Retina (tissue), 1 donor: ENCODE measurements at regions not wholly inside any gene's neighbourhood (a gene's known extent, or its start where the extent isn't known, plus 50 kb on each side); places are given as distances from the start of the nearest gene placed in this dataset.
A peak's percentile ranks its signal among the peaks of the same experiment; 100 is the strongest.
"Not testable (repeated sequence)": the region's sequence is repeated elsewhere in the genome, so short reads cannot be mapped to it uniquely, and the experiment has no call there.

Source experiments
- DNase-seq: peaks from one replicate; pipeline ENCODE4 v3.0.0-alpha.2; 2016

DNA sequence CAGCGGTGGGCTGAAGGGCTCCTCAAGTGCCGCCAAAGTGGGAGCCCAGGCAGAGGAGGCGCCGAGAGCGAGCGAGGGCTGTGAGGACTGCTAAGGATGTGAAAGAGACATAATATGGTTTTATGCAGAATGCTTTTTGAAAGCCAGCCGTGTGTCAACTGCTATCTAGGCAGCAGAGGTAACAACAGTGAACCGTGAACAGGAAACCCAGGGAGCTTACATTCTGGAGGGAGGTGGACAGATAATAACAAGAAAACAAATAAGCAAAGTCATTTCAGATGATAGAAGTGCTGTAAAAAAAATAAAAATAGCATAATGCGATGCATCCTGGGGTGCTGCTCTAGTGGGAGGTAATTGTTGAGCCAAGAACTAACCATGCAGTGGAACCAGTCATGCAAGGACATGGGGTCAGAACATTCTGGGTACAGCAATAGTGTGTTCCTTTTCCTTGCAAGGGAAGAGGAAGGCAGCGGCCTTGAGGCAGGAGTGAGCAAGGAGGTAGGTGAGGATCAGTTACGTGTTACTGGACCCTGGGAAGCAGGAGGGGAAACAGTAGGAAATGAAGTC, 134.4 kb upstream of the TMEM170B start:
- no peak for DNase-seq

DNA sequence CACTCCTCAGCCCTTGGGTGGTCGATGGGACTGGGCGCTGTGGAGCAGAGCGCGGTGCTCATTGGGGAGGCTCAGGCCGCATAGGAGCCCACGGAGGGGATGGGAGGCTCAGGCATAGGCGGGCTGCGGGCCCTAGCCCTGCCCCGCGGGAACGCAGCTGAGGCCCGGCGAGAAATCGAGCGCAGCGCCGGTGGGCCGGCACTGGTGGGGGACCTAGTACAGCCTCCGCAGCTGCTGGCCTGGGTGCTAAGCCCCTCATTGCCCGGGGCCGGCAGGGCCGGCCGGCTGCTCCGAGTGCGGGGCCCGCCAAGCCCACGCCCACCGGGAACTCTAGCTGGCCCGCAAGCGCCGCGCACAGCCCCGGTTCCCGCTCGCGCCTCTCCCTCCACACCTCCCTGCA, 135.0 kb upstream of the TMEM170B start:
- not testable (repeated sequence) for DNase-seq

DNA sequence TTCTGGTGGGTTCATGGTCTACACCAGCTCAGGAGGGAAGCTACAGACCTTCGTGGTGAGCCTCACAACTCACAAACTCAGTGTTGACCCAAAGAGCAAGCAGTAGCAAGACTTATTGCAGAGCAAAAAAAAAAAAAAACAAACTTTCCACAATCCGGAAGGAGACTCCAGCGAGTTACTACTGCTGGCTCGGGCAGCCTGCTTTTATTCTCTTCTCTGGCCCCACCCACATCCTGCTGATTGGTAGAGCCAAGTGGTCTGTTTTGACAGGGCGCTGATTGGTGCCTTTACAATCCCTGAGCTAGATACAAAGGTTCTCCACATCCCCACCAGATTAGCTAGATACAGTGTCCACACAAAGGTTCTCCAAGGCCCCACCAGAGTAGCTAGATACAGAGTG, 135.6 kb upstream of the TMEM170B start:
- DNase-seq: not testable (repeated sequence)

DNA sequence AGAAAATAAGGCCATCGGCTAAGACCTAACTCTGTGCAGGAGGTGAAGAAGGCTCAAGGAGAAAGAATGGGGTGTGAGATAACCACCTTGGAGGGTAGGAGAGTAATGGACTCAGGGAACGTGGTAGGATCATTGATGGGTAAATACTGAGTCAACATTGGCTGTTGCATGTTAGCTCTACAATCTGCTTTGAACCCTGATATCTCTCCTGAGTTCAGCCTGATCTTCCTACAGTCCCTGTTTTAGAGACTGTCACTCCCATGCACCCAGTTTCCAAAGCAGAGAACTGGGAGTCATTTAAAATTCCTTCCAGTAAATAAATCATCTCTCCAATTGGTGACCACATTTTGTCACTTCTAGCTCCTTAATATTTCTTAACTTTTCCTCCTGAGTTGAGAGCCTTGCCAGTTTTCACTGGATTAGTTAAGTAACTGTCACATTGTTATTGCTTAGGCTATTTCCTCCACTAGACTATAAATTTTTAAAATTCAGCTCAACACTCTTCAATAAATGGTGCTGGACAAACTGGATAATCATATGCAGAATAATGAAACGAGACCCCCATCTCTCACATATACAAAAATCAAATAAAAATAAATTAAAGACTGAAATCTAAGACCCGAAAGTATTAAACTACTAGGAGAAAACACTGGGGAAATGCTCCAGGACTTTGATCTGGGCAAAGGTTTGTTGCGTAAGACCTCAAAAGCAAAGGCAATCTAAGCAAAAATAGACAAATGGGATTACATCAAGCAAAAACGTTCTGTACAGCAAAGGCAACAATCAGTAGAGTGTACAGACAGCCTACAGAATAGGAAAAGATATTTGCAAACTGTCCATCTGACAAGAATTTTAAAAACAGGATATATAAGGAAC, 138.9 kb upstream of the TMEM170B start:
- DNase-seq: no peak

DNA sequence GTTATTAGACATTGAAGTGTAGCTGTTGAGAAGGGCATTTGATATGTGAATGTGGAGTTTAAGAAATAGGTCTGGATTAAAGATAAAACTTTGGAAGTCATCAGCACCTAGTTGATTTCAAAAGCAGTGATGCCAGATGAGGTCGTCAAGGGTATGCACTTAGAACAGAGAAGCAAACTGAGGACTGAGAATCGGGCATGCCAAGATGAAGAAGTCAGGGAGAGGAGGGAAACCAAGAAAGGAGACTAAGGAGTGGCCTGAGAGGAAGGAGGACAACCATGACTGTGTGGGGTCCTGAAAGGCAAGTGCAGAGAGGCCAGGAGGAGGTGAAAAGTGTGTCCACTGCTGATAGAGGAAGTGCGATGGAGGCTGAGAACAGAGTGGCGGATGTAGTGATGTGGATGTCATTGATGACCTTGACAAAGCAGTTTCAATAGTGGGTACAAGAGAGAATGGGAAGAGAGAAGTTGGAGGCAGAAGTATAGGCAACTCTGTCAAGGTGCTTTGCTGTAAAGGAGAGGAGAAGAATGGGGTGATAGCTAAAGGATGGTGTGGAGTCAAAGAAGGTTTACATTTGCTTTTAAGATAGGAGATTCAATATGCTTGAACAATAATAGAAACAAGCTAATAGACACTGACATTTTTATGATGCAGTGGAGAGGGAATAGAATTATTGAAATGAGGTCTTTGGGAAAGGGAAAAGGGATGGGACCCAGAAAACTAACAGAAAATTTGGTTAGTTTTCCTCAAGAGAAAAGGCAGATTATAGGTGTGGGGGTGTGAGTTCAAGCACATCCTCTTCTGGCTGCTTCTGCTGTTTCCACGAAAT, 139.7 kb upstream of the TMEM170B start:
- no peak for DNase-seq

DNA sequence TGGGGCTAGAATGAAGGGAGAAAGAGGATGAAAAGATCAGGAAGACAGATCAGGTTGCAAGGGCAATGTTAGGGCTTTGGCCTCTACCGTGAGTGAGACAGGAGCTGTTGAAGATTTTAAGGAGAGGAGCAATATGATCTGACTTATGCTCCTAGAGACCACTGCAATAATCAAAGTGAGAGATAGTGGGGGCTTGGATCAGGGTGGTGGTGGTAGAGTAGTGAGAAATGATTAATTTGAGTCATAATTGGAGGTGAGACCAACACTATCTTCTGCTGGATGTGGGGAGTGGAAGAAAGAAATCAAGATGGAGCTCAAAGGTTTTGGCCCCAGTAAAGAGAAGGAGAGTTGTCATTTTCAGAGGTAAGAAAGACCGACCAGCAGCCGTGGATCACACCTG, 140.7 kb upstream of the TMEM170B start:
- DNase-seq: no peak

DNA sequence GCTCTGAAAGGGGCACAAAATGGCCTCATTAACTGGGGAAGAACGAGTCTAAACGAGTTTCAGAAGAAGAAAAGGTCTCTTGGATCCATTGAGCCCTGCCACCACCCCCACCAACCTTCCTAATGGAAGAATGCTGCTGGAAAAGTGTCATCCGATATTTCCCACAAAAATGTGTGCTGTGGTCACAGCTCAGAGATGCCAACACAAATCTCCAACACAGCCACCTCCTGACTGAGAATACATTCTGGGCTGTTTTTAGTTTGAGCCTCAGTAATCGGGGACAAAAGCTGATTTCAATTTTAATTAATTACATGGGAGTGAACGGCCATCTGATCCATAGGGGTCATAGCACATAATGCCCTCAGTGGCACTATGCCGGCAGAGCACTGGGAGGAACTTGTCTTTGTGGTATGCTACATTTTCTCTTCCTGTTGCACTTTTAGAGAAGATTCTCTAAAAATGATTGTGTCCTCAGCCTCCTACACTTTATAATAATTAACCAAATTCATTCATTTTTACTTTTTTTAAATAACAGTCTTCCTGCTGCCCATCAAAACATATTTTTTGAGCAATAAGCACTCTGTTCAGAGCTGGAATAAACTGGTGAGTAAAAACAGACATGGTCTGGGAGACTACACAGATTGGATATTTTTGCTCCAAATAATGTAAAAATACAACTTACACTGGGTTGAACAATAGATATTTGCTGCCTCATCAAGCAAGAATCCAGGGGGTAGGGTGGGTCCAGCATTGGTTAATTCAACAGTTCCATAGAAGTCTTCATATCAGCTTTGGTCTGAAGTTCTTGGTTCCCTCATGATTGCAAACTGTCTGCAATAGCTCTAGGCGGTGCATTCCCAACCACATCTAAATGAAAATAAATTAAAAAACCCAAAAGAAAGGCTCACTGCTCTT, 143.6 kb upstream of the TMEM170B start:
- DNase-seq: peak; percentile 69

DNA sequence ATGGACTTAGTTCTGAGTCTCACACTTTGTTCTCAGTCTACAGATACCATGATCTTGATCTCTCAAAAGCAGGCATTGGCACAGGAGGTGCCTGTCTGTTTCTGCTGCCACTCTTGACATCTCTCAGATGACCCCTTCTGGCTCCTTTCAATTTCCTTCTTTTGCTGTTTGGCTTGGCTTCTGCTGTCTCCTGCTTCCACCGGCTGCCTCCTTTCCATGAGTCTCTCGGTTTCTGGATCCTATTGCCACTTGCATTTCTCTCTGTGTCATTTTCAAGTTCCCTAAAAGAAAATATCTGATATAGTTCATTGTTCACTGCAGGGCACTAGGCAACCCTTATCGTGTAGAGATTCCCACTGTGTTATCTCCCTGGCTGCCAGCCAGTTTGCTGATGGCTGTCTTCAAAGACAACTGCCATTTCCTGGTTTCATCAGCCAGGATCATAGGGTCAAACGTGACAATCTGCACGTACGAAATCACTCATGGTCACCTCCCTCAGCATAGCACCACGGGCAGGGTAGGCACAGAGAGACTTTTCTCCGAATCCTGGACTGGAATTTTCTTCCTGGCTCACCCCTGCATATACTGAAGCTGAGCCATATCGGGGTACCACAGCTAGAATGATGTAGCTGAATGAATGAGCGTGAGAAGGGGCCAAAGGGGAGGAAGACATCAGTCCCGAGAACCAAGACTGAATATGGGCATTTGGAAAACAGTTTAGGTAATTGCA, 144.6 kb upstream of the TMEM170B start:
- peak; percentile 29 for DNase-seq

DNA sequence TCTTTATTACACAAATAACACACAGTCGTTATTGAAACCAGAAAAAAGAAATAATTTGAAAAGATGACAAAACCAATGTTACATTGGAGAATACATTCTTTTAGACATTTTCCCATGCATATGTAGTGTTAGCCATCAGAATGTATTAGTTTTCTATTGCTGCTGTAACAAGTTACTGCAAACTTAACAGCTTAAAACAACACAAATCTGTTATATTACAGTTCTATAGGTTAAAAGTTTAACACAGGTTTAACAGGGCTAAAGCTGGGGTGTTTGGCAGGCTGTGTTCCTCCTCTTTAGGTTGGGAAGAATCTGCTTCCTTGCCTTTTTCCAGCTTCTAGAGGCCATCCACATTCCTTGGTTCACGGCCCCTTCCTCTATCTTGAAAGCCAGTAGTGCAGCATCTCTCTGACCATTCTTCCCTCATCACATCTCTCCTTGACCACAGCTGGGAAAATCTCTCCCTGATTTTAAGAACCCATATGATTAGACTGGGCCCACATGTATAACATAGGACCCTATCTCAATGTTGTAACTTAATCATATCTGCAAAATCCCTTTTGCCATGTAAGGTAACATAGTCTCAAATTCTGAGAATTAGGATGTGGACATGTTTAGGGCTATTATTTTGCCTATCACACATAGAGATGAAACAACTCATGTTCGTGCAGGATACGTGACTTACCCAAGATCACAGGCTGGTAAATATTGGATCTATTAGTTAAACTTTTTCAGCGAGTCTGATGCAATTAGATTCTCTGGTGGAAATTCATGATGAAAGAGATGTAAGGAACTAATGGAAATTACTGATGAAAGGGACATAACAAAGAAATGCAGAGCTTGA, 145.4 kb upstream of the TMEM170B start:
- no peak for DNase-seq

DNA sequence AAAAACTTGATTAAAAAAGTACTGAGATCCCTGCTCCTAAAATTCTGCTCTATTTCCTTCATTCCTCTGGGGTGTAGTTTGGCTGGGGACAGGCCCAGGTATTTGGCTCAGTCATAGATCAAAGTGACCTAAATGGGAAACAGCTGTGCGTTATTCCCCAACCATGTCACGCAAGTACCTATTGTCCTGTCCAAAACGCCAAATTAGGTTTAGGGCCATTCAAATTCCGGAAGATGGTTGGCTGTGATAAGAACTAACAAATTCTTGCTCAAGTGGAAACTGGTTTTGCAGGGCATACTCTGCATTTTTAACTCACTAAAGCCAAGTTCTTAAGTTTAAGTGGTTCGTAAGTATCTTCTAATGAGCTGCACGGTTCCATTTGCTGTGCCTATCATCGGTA, 147.6 kb upstream of the TMEM170B start:
- no peak for DNase-seq

DNA sequence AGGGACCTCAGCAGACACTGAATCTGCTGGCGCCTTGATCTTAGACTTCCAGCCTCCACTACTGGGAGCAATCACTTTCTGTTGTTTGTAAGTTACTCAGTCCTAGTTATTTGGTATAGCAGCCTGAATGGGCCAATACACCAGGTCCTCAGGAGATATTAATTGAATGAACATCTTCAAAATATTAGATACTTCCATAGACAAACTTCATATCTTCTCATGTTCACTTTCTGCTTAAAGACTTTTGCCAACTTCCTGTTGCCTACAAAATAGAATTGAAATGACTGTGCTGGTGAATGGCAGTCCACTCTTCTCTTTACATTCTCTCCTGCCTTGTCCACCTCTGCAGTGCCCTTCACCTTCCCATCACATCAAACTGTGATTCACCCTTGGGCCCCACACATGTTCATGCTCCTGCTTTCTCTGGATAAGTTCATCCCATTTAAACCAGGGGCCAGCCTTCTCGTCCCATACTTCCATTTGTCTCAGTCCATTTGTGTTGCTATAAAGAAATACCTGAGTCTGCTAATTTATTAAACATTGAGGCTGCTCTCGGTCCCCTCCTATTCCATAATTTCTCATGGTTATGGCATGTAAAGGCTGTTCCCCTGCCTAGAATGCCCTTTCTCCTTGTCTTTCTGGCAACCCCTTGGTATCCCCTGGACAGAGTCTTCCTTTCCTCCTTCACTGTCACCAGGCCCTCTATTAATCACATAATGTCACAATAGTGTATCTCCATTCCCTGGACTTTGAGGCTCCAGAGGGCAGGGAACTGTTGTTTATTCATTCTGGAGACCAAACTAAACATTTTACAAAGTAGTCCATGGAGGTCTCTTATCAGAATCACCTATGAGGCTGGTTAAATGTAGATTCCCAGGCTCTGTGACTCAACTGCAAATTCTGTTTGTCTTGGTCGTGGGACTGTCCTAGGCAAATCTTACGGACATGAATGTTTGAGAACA, 148.3 kb upstream of the TMEM170B start:
- DNase-seq: no peak

DNA sequence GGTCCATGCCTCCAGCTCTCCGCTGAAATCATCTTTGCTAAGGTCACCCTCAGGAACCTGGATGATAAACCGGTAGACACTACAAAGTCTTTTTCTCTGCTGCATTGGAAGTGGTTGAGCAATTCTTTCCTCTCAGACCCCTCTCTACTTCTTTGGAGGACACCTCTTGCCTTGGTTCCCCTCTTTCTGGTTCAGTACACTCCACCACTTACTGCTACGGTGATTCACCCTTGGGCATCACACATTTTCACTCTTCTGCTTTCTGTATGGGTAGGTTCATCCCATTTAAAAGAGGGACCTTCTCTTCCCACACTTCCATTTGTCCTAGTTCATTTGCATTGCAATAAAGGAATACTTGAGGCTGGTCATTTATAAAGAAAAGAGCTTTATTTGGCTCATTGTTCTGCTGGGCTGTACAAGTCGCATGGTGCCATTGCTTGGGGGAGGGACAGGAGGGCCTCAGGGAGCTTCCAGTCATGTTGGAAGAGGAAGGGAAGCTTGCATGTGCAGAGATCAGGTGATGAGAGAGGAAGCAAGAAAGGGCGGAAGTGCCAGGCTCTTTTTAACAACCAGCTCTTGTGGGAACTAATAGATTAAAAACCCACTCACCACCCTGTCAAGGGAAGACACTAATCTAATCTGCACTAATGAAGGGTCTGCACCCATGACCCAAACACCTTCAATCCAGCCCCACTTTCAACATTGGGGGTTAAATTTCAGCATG, 149.7 kb upstream of the TMEM170B start:
- DNase-seq: no peak

DNA sequence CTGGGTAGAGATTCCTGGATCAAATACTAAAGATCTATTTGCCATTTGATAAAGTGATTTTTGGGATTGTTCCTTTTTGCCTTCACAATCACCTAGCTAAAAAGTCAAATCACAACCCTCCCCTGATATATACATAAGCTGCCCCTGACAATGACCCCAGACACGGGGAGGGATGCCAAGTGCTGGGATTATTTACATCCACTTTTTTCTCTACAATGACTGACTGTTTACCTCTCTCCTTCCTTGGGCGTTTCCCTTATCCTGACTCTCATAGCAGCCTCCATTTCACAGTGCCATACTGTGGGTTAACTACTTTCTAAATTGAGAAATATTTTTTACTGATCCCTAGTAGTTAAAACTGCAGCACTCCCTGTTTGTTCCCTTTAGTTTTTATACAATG, 150.8 kb upstream of the TMEM170B start:
- DNase-seq: no peak

DNA sequence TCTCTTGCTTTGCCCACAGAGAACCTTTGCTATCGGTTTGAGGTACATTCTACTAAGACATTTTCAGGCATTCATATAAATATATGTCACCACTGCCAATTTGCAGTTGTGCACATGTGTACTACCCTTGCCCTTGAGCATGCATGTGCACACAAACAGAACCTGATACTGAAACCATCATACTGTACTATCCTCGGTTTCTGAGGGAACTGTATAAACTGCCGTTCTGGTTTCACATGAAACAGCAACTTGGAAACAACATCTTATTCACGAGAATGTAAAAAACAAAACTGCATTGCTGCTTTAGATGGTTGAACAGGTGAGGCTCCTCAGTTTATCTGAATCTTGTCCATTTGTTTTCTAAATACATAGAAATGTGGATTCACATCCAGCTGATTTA, 151.2 kb upstream of the TMEM170B start:
- no peak for DNase-seq

DNA sequence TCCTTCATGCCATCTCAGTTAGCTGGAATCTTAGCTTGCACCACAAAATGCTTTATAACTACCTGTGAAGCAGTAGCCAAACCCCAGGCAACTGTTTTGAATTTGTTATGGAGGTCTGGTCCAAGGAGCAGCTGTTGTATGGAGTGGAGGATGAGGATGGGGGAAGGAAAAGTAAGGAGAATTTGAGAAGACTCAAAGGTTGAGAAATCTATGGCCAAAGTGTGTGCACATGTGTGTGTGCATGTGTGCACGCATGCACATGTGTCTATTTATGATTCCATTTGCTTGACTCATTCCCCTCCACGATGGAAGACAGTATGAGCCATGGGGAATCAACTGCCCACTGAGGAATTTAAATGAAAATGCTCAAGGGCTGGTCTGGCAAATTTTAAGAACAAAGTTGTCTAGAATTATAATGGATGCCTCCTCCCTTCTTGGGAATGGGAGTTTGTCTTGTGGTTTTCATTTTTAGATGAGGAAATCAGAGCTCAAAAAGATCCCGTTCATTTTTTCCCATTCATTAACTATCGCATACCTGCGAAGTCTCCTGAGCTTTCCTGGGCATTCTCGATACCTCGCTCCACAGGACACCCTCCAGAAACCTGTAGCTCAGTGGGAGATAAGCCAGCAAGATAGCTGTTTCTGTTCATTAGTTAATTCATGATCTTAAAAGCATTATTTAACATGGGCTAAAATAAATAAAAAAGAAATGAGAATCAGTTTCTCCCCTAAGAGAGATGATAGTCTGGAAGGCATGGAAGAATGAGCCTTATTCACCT, 152.3 kb upstream of the NEDD9 start:
- no peak for DNase-seq

DNA sequence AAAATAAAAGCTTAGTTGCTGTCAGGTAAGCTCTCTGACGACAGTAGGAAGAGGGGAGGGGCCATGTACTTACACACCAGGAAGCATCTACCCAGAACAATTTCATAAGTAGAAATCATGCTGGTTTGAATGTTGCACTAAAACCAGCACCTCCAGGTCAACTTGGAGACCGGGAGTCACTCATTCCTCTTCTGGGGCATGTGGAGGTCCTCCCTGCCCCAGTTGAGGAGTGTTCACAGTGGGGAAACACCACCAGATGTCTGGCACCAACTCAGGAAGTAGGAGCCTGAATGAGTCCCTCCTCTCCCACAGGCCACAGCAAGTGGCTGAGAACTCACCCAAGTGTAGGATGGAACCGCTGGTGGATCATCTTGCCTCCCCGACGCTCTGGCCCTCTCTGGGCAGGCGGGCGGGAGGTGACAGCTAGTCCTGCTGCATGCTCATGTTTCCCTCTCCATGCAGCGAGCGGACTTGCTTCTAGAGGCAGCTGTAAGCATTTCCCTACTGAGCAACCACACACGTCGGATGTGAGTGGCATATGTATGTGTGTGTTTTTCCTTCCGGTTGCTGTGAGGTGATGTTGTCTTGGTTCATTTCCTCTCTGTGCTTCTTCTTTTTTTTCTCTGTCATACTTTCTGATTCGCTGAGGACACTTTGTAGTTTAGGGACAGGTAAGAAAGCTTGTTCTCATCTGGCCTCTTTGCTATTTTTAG, 149.5 kb upstream of the NEDD9 start:
- no peak for DNase-seq

DNA sequence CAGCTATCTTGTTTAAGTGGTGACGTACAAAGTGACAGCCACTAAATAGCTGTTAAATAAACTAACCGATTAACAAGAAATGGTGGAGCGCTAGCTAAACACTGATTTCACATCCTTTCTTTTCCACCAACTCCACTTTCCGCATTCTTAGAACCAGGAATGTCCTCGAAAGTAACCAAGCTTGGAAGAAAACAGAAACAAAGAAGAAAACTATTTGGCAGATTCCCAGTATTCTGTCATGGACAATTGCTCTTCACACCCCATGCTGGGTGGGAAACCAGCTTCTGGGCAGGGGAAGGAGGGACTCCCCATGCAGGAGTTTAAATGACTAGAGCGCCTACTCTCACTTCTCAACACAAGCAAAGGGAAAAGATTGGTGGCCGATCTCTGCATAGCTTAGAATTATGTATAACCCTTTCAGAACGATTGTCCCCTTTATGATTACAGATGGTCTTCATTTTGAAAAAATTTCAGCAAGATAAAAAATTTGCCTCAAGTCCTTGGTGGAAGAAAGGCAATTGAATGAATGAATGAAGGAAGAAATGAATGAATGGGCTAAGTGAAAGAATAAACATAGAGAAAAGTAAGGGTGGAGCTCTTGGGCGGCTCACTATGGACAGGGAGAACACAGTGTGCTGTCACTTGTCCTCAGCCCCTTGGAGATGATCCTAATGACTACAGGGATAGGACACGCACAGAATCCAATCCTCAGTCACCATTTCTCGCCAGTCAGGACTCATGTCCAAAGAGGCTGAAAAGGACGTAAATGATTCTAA, 148.7 kb upstream of the NEDD9 start:
- DNase-seq: no peak
